ENCODE measurements at regions not wholly inside any gene's neighbourhood (a gene's known extent, or its start where the extent isn't known, plus 50 kb on each side); places are given as distances from the start of the nearest gene placed in this dataset.

DNA sequence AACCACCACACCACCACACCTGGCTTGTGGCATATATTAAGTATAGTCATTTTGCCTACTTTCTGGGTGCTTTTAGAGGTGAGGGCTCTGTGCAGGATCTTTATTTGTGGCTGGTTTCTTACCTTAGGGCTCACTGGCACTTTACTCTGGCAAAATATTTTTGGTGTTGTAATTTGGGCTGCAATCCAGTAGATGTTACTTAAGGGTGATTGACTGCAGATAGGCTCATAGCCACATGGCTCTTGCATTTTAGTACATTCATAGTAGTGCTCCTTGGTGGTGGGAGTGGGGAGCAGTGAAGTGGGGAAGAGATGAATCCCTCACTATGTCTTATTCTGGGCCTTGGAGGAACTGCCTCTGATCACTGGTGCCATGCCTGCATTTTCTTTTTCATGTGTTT, 376.1 kb upstream of the GRIN3A start:
- no peak for DNase-seq

DNA sequence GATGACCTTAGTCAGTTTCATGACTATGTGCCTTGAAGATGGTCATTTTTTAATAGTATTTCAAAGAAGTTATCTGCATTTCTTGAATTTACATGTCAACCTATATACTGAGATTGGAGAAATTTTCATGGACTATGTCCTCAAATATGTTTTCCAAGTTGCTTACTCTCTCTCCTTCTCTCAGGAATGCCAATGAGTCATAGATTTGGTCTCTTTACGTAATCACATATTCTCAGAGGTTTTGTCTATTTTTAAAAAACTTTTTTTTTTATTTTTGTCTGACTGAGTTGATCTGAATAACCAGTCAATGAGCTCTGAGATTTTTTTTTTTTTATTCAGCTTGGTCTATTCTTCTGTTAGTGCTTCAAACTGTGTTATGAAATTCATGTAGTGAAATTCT, 374.7 kb upstream of the GRIN3A start:
- DNase-seq: no peak

DNA sequence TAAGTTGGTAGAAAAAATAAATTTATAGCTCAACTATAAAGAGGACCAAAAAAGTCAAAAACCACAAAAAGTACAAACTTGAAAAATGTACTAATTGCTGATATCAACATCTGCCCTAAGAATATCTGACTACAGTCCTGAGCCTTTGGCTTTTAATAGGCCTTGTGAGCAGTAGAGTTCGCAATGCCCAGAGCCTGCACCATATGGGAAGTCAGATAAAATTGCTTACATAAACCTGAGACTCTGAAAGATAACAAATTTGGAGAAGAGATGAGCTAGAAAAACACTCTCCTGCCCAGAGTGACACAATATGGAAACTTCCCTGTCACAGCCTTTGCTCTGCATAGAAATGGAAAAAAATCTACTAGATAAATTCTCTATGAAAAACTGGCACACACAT, 368.0 kb upstream of the GRIN3A start:
- no peak for DNase-seq

DNA sequence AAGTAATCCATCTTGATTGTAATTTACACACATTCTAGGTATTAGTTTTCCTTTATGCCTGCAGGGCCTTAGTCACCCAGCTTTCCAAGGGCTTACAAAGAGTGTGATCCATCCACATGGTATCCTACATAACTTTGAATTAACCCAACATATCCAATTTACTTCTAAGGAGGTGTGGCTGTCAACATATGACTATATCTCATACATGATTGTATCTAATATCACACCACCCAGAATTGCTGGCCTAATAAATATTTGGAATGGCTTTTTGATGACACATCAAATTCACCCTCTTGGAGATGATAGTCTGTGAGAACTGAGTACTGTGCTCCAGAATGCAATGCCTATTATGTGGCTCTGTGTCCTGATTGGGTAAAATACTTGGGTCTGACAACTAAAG, 363.3 kb upstream of the GRIN3A start:
- DNase-seq: no peak

DNA sequence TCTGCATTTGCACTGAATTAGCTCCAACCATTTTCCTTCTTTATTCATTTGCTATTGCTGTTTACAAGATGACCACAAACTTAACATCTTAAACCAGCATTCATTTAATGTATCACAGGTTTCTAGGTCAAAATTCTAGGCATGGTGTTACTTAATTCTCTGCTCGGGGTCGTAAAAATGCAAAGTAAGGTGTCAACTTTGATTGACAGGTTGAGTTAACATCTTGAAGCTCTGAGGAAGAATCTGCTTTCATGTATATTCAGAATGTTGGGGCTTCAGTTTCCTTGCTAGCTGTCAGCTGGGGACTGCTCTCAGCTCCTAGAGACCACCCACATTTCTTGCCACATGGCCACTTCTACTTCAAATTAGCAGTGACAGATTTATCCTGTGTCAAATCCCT, 348.7 kb upstream of the GRIN3A start:
- no peak for DNase-seq

DNA sequence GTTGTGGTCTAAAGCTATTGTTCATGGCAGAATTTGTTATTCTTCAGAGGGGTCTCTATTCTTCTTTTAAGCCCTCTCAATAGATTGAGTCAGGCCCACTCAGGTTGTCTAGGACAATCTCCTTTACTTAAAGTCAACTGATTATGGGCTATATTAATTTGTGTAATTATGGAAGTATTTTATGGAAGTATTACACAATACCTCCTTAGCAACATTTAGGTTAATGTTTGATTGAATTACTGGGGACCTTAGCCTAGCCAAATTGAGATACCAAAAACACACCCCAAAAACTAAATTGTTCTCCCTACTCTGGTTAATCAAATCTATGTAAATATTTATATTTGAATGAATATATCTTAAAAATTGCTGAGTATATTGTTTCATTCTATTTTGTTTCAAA, 347.1 kb upstream of the GRIN3A start:
- no peak for DNase-seq

DNA sequence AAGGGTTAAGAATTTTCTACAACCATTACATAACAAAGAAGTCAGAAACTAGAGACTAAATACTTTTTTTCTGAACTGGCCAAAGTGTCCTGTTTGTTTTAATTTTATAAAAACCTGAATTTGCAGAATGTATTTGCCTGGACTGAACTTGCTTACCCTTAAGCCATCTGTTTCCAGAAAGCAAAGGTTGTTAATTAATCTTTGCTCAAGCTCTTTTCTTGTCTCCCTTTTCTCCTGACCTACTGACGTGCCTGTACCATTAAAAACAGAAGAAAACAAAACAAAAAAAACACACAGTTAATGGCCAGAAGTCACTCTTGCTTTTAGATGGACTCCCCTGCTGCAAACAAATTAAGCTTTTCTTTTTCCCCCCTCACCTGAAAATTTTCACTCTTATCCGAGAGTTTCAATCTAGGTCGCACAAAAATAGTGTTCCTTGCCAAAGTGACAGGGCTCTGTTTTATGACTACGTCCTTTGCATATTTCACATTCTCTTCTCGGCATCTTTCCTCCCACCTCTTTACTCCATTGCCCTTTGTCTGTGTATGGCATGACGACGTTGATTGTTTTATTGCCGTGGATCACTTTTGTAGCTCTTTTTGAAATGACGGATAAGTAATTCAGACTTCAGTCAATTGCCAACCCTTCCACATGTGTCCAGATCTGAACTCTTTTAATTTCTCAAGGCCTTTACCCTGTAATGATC, 333.8 kb upstream of the GRIN3A start:
- no peak for DNase-seq

DNA sequence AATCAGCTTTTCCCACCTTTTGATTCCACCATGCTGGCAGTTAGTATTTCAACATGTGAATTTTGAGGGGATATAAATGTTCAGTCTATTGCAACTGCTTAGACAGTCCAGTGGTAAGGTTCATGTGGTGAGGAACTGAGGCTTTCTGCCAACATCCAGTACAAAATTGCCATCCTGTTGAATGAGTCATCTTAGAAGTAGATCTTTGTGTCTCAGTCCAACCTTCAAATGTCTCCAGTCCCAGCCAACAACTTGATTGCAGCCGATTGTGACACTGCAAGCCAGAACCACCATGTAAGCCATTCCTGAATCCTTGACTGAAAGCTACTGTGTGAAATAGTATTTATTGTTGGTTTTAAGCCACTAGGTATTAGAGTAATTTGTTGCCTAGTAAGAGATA, 331.5 kb upstream of the GRIN3A start:
- DNase-seq: peak; percentile 82

DNA sequence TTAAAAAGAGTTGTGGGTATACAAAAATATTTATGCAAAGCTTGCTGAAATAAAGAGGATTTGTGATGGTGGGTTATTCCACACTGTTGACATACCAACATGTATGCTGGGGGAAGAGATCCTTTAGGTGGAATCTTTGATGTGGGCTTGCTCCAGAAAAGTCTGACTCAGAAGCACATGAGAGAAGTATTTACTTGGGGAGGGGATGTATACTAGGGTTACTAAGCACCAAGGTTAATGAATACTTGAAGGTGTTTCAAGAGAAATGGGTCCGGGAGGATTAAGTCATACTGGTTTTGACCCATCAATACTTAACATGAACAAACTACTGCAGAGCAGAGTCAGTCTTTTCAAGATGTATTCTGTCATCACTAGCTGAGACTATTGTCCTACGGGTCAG, 316.4 kb upstream of the GRIN3A start:
- no peak for DNase-seq

DNA sequence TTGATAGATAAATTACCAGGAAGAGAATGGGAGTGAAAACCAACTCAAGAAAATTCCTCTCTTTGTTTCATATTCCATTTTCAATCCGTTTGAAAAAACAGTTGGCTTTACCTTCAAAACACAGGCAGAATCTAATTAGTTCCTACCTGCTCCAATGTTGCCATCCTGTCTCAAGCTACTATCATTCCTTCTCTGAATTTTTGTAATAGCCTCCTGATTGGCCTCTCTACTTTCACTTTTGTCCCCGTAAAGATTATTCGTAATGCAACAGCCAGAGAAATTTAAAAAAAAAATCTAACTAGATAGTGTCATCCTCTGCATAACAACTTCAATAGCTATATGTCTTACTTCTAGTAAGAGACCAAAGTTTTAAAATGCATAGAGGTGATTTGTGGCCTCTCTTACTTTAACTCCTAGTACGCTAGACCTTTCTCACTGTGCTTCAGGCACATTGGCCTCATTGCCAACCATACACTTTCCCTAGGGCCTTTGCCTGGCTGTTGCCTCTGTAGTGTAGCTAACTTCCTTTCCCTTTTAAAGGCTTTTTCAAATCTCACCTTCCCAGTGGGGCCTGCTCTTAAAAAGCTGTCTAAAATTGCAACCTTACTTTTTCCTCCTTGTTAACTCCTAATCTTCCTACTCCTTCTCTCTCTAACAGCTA, 311.3 kb upstream of the GRIN3A start:
- no peak for DNase-seq

DNA sequence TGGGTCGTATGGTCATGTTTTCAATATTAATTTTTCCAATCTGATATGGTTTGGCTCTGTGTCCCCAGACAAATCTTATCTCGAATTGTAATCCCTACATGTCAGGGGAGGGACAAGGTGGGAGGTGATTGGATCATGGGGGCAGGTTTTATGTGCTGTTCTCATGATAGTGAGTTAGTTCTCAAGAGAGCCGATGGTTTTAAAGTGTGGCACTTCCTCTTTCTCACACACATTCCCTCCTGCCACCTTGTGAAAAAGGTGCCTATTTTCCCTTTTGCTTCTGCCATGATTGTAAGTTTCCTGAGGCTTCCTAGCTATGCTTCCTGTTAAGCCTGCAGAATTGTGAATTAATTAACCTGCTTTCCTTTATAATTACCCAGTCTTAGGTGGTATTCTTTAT, 309.1 kb upstream of the GRIN3A start:
- DNase-seq: no peak

DNA sequence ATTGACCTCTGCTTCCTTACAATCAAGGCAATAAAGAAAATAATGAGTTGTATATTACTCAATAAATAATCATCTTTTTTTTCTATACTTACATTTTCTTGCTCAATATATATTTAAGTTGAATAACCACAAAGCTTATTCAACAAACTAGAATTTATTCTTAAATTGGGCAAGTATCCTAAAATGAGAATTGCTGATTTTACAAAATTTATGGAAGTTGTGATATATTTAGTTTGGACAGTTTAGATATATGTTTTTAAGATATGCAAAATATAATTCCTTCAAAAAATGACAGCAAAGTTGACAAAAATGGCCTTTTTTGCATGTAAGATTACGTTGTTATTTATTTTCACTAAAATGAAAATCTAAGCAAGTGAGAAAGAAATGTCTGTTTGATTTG, 305.7 kb upstream of the GRIN3A start:
- DNase-seq: no peak

DNA sequence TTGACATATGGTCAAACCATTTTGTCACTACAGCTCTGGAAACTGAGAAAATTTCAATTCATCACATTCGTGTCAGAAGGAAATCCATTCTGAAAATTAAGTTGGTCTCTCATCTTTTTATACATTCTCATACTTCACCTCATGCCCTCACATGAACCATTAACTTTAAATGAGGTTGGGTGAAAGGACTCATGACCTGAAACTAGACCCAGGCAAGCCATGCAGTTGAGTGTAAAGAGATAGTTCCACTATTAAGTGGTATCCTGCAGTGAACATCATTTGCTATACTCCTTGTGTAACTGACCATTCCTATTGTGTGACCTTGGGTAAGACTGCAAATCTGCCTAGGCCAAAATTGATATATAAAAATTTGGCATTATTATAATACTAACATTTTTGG, 299.6 kb upstream of the GRIN3A start:
- no peak for DNase-seq

DNA sequence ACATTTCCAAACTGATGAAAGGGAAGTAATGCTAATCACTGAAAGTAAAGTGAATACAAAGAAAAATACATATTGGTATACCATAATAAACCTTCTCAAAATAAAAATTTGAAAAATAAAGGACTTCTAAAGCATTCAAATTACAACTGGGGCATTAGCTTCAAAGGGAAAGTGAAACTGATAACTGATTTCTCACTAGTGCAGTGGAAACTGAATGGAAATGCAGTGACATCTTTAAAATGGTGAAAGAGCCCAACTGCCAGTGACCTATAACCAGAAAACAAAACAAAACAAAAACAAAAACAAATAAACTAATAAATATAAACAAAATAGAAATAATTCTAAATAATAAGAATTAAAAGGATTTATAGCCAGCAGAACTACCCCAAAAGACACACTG, 297.5 kb upstream of the GRIN3A start:
- DNase-seq: no peak

DNA sequence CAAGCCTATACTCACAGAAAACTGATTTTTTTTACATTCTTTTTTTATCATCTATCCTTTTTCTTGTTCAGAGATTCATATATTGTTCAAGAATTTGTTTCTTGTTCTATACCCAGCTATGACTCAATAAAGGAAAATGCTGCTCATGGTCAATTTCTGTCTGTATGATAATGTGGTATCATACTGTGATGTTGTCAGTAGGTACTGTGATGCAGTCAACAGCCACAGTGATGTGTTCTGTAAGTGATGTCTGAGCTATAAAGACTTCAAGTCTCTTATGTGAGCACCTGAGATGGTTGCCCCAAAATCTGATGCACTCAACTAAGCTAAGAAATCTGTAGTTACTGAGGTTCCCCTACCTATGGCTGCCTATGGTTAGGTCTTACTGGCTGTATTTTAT, 294.2 kb upstream of the GRIN3A start:
- no peak for DNase-seq

DNA sequence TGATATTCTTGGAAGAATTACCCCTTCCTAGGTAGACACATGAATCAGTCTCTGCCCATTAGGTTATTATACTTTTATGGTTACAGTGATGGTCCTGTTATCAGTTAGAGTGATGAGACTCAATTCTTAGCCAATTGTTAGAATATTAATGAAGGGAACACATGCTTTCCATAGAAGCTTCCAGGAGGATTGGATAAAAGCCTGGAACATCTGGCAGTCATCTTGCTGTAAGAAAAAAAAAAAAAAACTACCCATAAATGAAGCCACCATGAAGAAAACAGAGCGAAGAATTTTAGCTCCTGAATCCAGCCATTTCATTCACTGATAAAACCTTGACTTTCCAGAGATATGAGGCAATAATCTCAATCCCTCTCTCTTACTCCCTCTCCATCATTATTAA, 262.5 kb upstream of the GRIN3A start:
- DNase-seq: no peak

DNA sequence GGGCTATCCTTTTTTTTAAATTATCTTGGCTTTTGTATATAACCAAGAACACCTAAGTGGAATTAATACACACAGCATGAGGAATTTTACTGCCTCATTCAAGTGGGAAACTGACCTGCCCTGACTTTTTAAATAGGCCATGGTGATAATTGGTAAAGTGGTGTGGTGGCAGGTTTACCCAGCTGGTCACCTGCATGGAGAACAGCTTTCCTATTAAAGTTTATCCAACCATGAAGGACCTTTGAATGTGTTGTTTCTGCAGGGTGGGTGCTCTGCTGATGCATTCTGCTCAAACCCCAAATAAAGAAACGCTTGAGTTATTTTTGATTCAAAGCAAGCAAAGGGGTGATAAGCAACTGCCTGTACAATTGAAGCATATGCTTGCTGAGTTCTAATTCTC, 261.0 kb upstream of the GRIN3A start:
- DNase-seq: peak; percentile 42

DNA sequence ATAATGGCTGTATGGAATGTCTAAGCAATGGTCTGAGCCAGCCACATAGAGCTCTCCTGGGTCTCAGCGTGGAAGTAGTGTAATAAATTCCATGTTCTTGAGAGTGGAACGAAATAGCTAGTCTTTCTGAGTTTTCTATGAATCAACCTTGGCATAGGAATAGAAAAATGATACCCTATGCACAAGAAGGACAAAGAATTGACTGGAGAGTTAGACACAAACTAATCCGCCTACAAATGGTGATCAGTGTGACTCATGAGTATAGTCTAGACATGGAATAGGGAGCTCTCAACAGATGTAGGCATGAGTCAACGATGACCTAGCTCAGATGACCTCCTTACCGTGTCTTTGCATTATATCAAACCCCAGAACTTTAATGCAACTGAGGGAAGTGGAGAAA, 256.8 kb upstream of the GRIN3A start:
- DNase-seq: peak; percentile 38

DNA sequence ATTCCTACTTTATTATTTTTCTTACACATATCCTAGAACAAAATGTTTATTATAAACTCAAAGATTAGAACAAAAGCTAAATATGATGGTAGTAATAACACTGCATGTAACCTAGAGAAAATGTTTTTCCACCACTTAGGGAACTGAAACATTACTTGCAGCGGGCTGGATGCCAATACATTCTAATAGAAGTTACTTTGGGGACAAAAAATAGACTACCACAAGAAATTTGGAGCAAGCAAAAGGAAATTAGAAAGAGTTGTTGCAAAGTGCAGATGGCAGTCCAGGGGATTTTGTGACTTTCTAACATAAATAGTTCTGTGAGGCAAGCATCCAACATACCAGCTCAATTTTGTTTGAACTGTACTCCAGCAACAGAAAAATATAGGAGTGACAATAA, 255.3 kb upstream of the GRIN3A start:
- DNase-seq: no peak

DNA sequence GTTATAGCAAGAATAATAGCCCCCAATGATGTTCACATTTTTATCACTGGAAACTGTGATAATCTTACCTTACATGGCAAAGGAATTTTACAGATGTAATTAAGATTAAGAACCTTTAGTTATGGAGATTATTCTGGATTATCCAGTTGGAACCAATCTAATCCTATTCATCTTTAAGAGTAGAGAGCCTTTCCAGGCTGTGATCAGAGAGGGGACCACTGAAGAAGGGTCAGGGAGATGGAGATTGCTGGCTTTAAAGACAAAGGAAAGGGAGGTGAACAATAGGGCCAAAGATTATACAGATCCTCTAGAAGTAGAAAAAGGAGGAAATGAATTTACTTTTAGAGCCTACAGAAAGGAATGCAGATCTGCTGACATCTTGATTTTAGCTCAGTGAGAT, 253.5 kb upstream of the GRIN3A start:
- DNase-seq: no peak

DNA sequence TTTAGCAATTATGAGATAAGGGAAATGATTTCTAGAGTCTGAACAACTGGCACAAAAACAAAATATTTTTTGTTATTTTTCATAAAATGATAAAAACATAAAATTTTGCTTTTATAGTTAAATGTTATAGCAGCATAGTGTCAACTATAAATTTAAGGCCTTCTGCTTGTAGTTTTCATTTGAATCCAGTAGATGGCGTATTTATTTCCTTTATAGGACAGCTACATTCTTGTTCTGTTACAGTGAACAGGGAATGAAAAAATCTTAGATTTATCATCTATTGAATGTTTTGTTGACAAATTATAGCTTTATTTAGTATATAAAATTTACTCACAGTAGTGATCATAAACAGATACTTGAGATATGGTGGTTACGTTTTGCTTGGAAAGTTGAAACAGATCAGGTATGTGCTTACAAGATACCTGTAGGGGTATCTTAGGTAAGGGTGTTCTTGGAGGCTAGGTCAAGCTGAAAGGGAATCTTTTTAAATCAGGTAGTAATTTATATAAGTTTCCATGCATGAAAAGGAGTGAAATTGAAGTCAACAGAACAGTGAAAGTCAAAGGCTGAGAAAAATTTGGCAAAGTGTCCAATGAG, 239.3 kb upstream of the GRIN3A start:
- no peak for DNase-seq

DNA sequence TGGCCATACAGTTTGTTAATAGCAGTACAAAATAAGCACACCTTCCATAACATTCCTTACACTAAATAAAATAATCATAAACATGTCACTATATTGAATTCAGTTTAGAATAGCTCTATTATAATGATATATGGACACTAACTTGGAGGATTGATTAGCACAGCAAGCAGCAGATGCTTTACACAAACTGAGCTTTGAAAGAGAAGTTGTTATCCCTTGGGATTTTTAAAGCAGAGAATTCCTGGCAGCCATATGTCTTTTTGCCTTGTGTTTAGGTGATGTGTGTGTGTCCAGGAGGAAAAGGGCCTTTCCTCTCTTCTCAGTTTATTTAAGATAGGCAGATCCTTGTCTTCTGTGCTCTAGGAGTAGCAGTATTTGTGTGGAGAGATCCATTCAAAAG, 232.2 kb upstream of the GRIN3A start:
- DNase-seq: no peak

DNA sequence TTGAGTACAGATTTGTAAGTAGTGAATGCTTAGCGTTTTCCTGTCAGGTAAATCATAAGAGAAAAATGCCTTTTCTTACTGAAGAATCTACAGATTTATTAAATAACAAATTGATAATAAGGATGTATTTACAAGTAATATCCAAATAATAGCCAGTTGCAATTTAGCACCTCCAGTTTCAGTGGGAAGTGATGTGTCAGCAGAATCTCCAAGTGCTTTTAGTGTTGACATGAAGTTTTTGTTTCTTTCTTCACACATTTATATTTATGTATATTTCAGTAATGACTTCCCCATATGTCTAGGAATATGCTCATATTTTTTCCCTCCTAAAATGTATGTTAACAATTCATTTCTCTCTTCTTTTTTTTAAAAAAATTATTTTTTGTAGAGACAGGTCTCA, 229.9 kb upstream of the GRIN3A start:
- no peak for DNase-seq

DNA sequence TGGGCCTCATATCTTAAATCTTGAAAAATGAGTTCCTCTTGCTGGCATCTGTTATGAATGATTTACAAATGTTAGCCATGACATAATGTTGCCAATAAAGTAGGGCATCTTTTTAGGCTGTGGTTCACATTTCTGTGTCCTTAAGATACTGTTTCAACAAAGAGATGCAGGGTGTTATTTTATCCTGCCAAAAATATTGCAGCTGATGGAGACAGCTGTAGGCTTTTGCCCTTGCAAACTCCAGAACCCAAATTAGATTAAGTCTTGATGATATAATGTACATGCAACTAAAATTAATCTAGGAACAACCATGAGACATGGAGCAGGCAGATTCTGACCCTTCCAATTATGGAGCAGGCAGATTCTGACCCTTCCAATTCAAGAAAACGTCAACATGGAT, 228.2 kb upstream of the GRIN3A start:
- no peak for DNase-seq

DNA sequence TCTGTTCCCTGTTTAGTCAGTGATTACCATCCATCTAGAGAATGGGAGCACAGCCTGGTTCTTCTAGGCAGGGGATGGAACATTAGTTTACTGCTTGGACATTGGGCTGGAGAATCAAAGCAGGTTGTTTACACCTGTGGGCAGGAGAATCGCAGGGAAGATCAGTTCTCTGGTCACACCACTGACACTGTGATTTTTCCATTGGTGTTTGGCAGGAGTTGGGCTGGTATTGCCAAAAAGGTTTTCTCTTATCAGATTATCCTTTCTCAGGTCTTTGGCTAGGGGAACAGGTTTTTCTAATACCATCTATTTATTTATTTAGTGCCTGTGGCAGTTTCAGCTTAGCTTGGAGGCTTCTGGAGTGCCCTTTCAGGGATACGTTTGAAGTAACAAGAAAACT, 219.3 kb upstream of the GRIN3A start:
- no peak for DNase-seq

Measured in NCI-H446 treated with DMSO at 0.1 percent for 48 hours (cell line).